H1 (cell line): ENCODE measurements at regions not wholly inside any gene's neighbourhood (a gene's known extent, or its start where the extent isn't known, plus 50 kb on each side); places are given as distances from the start of the nearest gene placed in this dataset.

Experiments used
- CTCF ChIA-PET: fragments of 300-600 bp; sonication (Branson Sonifier 250); formaldehyde crosslinking; loops from one replicate; lab custom pipeline; 2021; ENCODE audit not compliant: partially characterized antibody; lab: Charles Lee
- POLR2A ChIA-PET: fragments of 300-600 bp; sonication (Branson Sonifier 250); formaldehyde crosslinking; loops from one replicate; lab custom pipeline; 2021; ENCODE audit warnings: inconsistent platforms; ENCODE audit not compliant: partially characterized antibody; lab: Charles Lee
- DNase-seq, 2 experiments: peaks; one replicate each; pipeline versions ENCODE4 v3.0.0 to v3.0.0-alpha.2; 2010 to 2022; ENCODE audit warnings: low spot score in 2 of 2, low read depth in 1 of 2, mixed read lengths in 1 of 2
- FAIRE-seq: peaks from 2 replicates; lab custom pipeline; 2011; peaks lifted over from hg19 to GRCh38; lab: Jason Lieb, UNC
- H2AFZ ChIP-seq: 2 replicates; pipeline ENCODE4 v1.8.1; 2012; ENCODE audit warnings: low read length, inconsistent platforms
- H2AK5ac ChIP-seq: 2 replicates; pipeline ENCODE4 v1.6.1; 2013; ENCODE audit warnings: low read depth, low read length
- H2BK120ac ChIP-seq: replicated peaks from 2 replicates; pipeline ENCODE3; 2013; ENCODE audit warnings: low read depth, low read length, inconsistent platforms
- H2BK12ac ChIP-seq: 2 replicates; pipeline ENCODE4 v1.6.1; 2013; ENCODE audit warnings: low read depth, low read length
- H2BK15ac ChIP-seq: 2 replicates; pipeline ENCODE4 v1.6.1; 2013; ENCODE audit warnings: low read length
- H2BK20ac ChIP-seq: 2 replicates; pipeline ENCODE4 v1.6.1; 2013; ENCODE audit warnings: low read length
- H2BK5ac ChIP-seq: 2 replicates; pipeline ENCODE4 v1.6.1; 2013; ENCODE audit warnings: low read depth, low read length
- H3K14ac ChIP-seq: 2 replicates; pipeline ENCODE4 v1.6.1; 2013; ENCODE audit warnings: inconsistent platforms; ENCODE audit not compliant: insufficient read length
- H3K18ac ChIP-seq: 2 replicates; pipeline ENCODE4 v1.6.1; 2013; ENCODE audit warnings: low read length; ENCODE audit errors: extremely low read depth
- H3K23ac ChIP-seq: 2 replicates; pipeline ENCODE4 v1.6.1; 2013; ENCODE audit warnings: inconsistent platforms; ENCODE audit not compliant: insufficient read length
- H3K23me2 ChIP-seq: 2 replicates; pipeline ENCODE4 v1.6.1; 2013; ENCODE audit warnings: low read depth, low read length
- H3K27ac ChIP-seq: 2 replicates; pipeline ENCODE4 v1.6.1; 2011; ENCODE audit warnings: low read depth, low read length, inconsistent platforms
- H3K27me3 ChIP-seq, 4 experiments: replicated peaks in 1 of 4; 1 replicate in 1 of 4; 2 replicates in 3 of 4; pipeline versions ENCODE4 v1.6.1 to v1.8.1; 2011 to 2013; ENCODE audit warnings: low read length in 3 of 4, mild to moderate bottlenecking in 3 of 4, inconsistent platforms in 2 of 4, mixed read lengths in 2 of 4, moderate library complexity in 1 of 4; ENCODE audit not compliant: control insufficient read depth in 3 of 4, insufficient read depth in 3 of 4; ENCODE audit errors: extremely low read depth in 1 of 4
- H3K36me3 ChIP-seq, 4 experiments: 2 replicates each; pipeline versions ENCODE4 v1.6.1 to v1.8.1; 2011 to 2013; ENCODE audit warnings: mild to moderate bottlenecking in 4 of 4, low read length in 3 of 4, moderate library complexity in 2 of 4, control low read depth in 1 of 4, inconsistent platforms in 1 of 4; ENCODE audit not compliant: insufficient read depth in 4 of 4, control insufficient read depth in 2 of 4
- H3K4ac ChIP-seq: replicated peaks from 2 replicates; pipeline ENCODE3; 2013; ENCODE audit warnings: low read length, low read depth, mixed read lengths, inconsistent platforms; ENCODE audit not compliant: insufficient read length
- H3K4me1 ChIP-seq, 4 experiments: replicated peaks in 1 of 4; 1 replicate in 1 of 4; 2 replicates in 3 of 4; pipeline versions ENCODE4 v1.6.1 to v1.8.1; 2011 to 2013; ENCODE audit warnings: low read length in 3 of 4, inconsistent platforms in 2 of 4, mixed read lengths in 1 of 4; ENCODE audit not compliant: insufficient read depth in 4 of 4, control insufficient read depth in 3 of 4
- H3K4me2 ChIP-seq, 2 experiments: 2 replicates each; pipeline versions ENCODE4 v1.6.1 to v1.8.1; 2011 to 2013; ENCODE audit warnings: low read depth in 2 of 2, low read length in 2 of 2, control low read depth in 1 of 2, inconsistent platforms in 1 of 2, mild to moderate bottlenecking in 1 of 2; ENCODE audit not compliant: insufficient read depth in 1 of 2
- H3K4me3 ChIP-seq, 4 experiments: fragments of 200-600, 300-600 bp in 1 of 4; sonication (generic), shearing (Covaris generic), sonication (Bioruptor Twin) in 1 of 4; 2 replicates each; pipeline versions ENCODE4 v1.5.1 to v1.8.1; 2011 to 2016; ENCODE audit warnings: low read length in 4 of 4, low read depth in 3 of 4, control low read depth in 2 of 4, inconsistent platforms in 2 of 4, mild to moderate bottlenecking in 2 of 4, mixed read lengths in 1 of 4, moderate library complexity in 1 of 4; ENCODE audit not compliant: insufficient read depth in 2 of 4; ENCODE audit errors: extremely low read depth in 1 of 4
- H3K56ac ChIP-seq: replicated peaks from 2 replicates; pipeline ENCODE3; 2013; ENCODE audit warnings: low read depth, mild to moderate bottlenecking, mixed read lengths, low read length, inconsistent platforms; ENCODE audit not compliant: insufficient read length
- H3K79me1 ChIP-seq: 2 replicates; pipeline ENCODE4 v1.6.1; 2013; ENCODE audit warnings: low read depth, low read length, control low read depth
- H3K79me2 ChIP-seq, 2 experiments: 2 replicates each; pipeline versions ENCODE4 v1.6.1 to v1.8.1; 2012 to 2013; ENCODE audit warnings: low read length in 2 of 2, mild to moderate bottlenecking in 2 of 2, inconsistent platforms in 1 of 2; ENCODE audit not compliant: insufficient read depth in 2 of 2, control insufficient read depth in 1 of 2
- H3K9ac ChIP-seq, 4 experiments: replicated peaks in 1 of 4; 1 replicate in 1 of 4; 2 replicates in 3 of 4; pipeline versions ENCODE4 v1.6.1 to v1.8.1; 2011 to 2013; ENCODE audit warnings: low read depth in 3 of 4, low read length in 3 of 4, control low read depth in 2 of 4, mild to moderate bottlenecking in 2 of 4, moderate library complexity in 2 of 4, inconsistent platforms in 1 of 4; ENCODE audit errors: extremely low read depth in 1 of 4
- H3K9me3 ChIP-seq, 2 experiments: 2 replicates each; pipeline versions ENCODE4 v1.6.1 to v1.8.1; 2012 to 2013; ENCODE audit warnings: mild to moderate bottlenecking in 2 of 2, moderate library complexity in 2 of 2, control low read depth in 1 of 2, inconsistent platforms in 1 of 2, low read depth in 1 of 2, low read length in 1 of 2, mixed read lengths in 1 of 2; ENCODE audit not compliant: insufficient read depth in 2 of 2
- H4K20me1 ChIP-seq, 2 experiments: replicated peaks in 1 of 2; 2 replicates each; pipeline versions ENCODE3 to v1.8.1; 2011 to 2013; ENCODE audit warnings: inconsistent platforms in 2 of 2, low read length in 2 of 2, mild to moderate bottlenecking in 1 of 2; ENCODE audit not compliant: insufficient read depth in 2 of 2, control insufficient read depth in 1 of 2
- H4K5ac ChIP-seq: 2 replicates; pipeline ENCODE4 v1.6.1; 2013; ENCODE audit warnings: low read length, low read depth, mixed read lengths, inconsistent platforms; ENCODE audit not compliant: insufficient read length
- H4K8ac ChIP-seq: 2 replicates; pipeline ENCODE4 v1.8.0; 2013; ENCODE audit warnings: mild to moderate bottlenecking, moderate library complexity, low read length, inconsistent platforms; ENCODE audit not compliant: insufficient read depth; ENCODE audit errors: extremely low read depth
- H4K91ac ChIP-seq: replicated peaks from 2 replicates; pipeline ENCODE3; 2013; ENCODE audit warnings: low read length, mixed read lengths, inconsistent platforms; ENCODE audit not compliant: insufficient read length
- ASH2L ChIP-seq: fragments of 200-600, 300-600 bp; sonication (generic); IDR thresholded peaks from one replicate; pipeline ENCODE4 v1.7.1; 2017; ENCODE audit warnings: low read length
- CBX5 ChIP-seq: fragments of 300-800, 300-1000 bp; sonication (generic); IDR thresholded peaks from 2 replicates; pipeline ENCODE4 v1.7.1; 2016; ENCODE audit warnings: antibody characterized with exemption, low read length, low read depth
- CTBP2 ChIP-seq: IDR thresholded peaks from 2 replicates; pipeline ENCODE4 v1.7.0; 2011; ENCODE audit warnings: borderline replicate concordance, mild to moderate bottlenecking, moderate library complexity, mixed read lengths, low read length; ENCODE audit not compliant: insufficient read depth, insufficient read length
- HDAC2 ChIP-seq, 2 experiments: fragments of 300-600 bp in 1 of 2; sonication (generic) in 1 of 2; IDR thresholded peaks; 2 replicates each; pipeline ENCODE4 v1.6.1; 2011 to 2012; ENCODE audit warnings: low read depth in 2 of 2, low read length in 2 of 2, mild to moderate bottlenecking in 2 of 2, moderate library complexity in 2 of 2, borderline replicate concordance in 1 of 2, inconsistent platforms in 1 of 2
- NANOG ChIP-seq: IDR thresholded peaks from 2 replicates; pipeline ENCODE4 v1.6.1; 2011; ENCODE audit warnings: low read length, low read depth, mild to moderate bottlenecking, inconsistent platforms; ENCODE audit not compliant: insufficient read depth, poor library complexity, severe bottlenecking
- RAD21 ChIP-seq, 2 experiments: IDR thresholded peaks in 1 of 2; conservative IDR thresholded peaks in 1 of 2; 2 replicates each; pipeline ENCODE4 v1.6.1; 2011; ENCODE audit warnings: low read depth in 2 of 2, low read length in 2 of 2, improper control_type of control experiment in 1 of 2, inconsistent platforms in 1 of 2, mild to moderate bottlenecking in 1 of 2, moderate library complexity in 1 of 2
- RFX5 ChIP-seq: IDR thresholded peaks from 2 replicates; pipeline ENCODE4 v1.6.1; 2011; ENCODE audit warnings: low read depth, low read length, improper control_type of control experiment, borderline replicate concordance
- SP2 ChIP-seq: IDR thresholded peaks from 2 replicates; pipeline ENCODE4 v1.6.1; 2012; ENCODE audit warnings: mild to moderate bottlenecking, low read length, inconsistent platforms
- TAF7 ChIP-seq: optimal IDR thresholded peaks from 2 replicates; pipeline ENCODE3; 2011; ENCODE audit warnings: low read depth, mild to moderate bottlenecking, inconsistent platforms, low read length, moderate library complexity, borderline replicate concordance
- WGBS, 2 experiments: shearing (Covaris generic) in 1 of 2; methylation state at CpG; one replicate each; pipeline versions ENCODE4 v1.1.6 to v1.1.7; 2013 to 2015; ENCODE audit warnings: low lambda C conversion rate in 2 of 2, mixed read lengths in 2 of 2, inconsistent platforms in 1 of 2, low coverage in 1 of 2, missing lambda C conversion rate in 1 of 2; ENCODE audit not compliant: insufficient replicate concordance in 2 of 2, insufficient coverage in 1 of 2, insufficient read length in 1 of 2; ENCODE audit errors: extremely low coverage in 1 of 2, missing lambda C conversion rate in 1 of 2; 5-methylcytosine and 5-hydroxymethylcytosine counted together

DNA sequence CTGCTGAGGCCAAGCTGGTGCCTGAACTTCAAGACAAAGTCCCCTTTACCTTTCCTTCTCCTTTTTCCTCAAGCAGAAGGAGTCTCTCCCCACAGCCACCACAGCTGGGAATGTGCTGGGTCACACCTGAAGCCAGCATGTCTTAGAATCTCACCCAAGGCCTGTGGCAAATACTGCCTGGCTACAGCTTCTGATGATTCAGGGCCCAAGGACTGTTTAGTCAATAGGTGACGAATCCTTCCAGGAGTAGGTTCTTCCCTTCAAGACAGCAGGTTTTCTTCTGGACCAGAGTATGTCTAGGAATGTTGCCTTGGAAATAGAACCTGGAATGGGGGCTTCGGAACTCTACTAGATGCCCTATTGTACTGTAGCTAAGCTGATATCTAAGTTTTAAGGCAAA lies 374.6 kb downstream of the KIF20B start:
- H4K5ac ChIP-seq = no peak overlapping the region
- no peaks in the 10 kb centered on the region for H3K23me2 ChIP-seq
- peaks cover 0 to 31% (median 11%) of the 10 kb centered on the region in 4 experiments; a peak in 5 of 8 replicates for H3K36me3 ChIP-seq
- H2BK120ac ChIP-seq = no peak overlapping the region
- no peak overlapping the region for H3K56ac ChIP-seq
- H3K4me3 ChIP-seq = no peak overlapping the region
- H4K91ac ChIP-seq = no peak overlapping the region
- no peak overlapping the region for H3K23ac ChIP-seq
- no peak overlapping the region for H3K27ac ChIP-seq
- H3K9ac ChIP-seq = no peak overlapping the region
- H3K9me3 ChIP-seq = peaks cover 54 to 57% of the 10 kb centered on the region in 2 experiments
- no peak overlapping the region for H2BK15ac ChIP-seq
- H3K27me3 ChIP-seq = no peaks in the 10 kb centered on the region
- DNase-seq = no peak
- no peak overlapping the region for H3K4me2 ChIP-seq
- H3K4ac ChIP-seq = no peak overlapping the region
- H3K79me2 ChIP-seq = no peaks in the 10 kb centered on the region
- H3K18ac ChIP-seq = no peak overlapping the region
- POLR2A ChIA-PET = no interaction called here
- no peak overlapping the region for H2AK5ac ChIP-seq
- CTCF ChIA-PET = no interaction called here
- no peak overlapping the region for H3K14ac ChIP-seq
- no peak for FAIRE-seq
- H2BK20ac ChIP-seq = no peak overlapping the region
- no peak overlapping the region for H4K8ac ChIP-seq
- WGBS, 2 experiments = 84% methylated on average over 2 of the region's 2 CpGs; no CpG with 5 or more reads in 1 of the 2 experiments
- H2BK5ac ChIP-seq = no peak overlapping the region
- H2BK12ac ChIP-seq = no peak overlapping the region
- H4K20me1 ChIP-seq = no peaks in the 10 kb centered on the region
- no peaks in the 10 kb centered on the region for H3K79me1 ChIP-seq
- H3K4me1 ChIP-seq = no peaks in the 10 kb centered on the region
- H2AFZ ChIP-seq = no peak overlapping the region
- TF ChIP-seq CBX5 = no peak
- TF ChIP-seq RFX5 = no peak
- no peak for TF ChIP-seq SP2
- no peak for TF ChIP-seq HDAC2 (IDR thresholded peaks at IDR 0.05; ENCODE audit: borderline replicate concordance in 1 of 2, low read depth in 2 of 2, low read length in 2 of 2)
- no peak for TF ChIP-seq CTBP2
- TF ChIP-seq NANOG = no peak
- TF ChIP-seq ASH2L = no peak
- no peak for TF ChIP-seq TAF7
- no peak for TF ChIP-seq RAD21 (IDR thresholded peaks at IDR 0.05 in 1 of 2, conservative IDR thresholded peaks at IDR 0.05 in 1 of 2; ENCODE audit: low read depth in 2 of 2, low read length in 2 of 2)
